ENCODE measurements at regions not wholly inside any gene's neighbourhood (a gene's known extent, or its start where the extent isn't known, plus 50 kb on each side); places are given as distances from the start of the nearest gene placed in this dataset.

DNA sequence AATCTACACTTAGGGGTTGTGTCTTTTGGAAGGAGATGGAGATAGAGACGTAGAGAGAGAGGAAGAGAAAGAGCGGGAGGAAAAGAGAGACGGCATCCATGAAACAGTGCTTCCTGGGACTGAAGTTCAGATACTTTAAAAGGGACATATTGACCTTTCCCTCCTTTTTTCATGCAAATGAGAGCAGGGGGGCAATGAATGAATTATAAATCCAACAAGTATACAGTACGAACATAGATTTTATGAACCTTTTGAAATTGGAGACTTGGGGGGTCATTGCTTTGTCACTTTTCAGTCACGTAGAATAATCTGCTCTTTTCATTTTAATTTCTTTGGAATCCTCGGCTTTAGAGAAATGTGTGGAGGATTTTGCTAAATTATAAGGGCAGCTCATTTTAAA lies 364.2 kb downstream of the MAT2B start:
- TF ChIP-seq, protein P1, sequence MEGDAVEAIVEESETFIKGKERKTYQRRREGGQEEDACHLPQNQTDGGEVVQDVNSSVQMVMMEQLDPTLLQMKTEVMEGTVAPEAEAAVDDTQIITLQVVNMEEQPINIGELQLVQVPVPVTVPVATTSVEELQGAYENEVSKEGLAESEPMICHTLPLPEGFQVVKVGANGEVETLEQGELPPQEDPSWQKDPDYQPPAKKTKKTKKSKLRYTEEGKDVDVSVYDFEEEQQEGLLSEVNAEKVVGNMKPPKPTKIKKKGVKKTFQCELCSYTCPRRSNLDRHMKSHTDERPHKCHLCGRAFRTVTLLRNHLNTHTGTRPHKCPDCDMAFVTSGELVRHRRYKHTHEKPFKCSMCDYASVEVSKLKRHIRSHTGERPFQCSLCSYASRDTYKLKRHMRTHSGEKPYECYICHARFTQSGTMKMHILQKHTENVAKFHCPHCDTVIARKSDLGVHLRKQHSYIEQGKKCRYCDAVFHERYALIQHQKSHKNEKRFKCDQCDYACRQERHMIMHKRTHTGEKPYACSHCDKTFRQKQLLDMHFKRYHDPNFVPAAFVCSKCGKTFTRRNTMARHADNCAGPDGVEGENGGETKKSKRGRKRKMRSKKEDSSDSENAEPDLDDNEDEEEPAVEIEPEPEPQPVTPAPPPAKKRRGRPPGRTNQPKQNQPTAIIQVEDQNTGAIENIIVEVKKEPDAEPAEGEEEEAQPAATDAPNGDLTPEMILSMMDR (conservative IDR thresholded peaks at IDR 0.05; ENCODE audit: low read length) = no peak
- TF ChIP-seq EZH2phosphoT487 (IDR thresholded peaks at IDR 0.05; ENCODE audit: borderline replicate concordance, low read depth, low read length) = no peak
